ENCODE measurements at regions not wholly inside any gene's neighbourhood (a gene's known extent, or its start where the extent isn't known, plus 50 kb on each side); places are given as distances from the start of the nearest gene placed in this dataset.

DNA sequence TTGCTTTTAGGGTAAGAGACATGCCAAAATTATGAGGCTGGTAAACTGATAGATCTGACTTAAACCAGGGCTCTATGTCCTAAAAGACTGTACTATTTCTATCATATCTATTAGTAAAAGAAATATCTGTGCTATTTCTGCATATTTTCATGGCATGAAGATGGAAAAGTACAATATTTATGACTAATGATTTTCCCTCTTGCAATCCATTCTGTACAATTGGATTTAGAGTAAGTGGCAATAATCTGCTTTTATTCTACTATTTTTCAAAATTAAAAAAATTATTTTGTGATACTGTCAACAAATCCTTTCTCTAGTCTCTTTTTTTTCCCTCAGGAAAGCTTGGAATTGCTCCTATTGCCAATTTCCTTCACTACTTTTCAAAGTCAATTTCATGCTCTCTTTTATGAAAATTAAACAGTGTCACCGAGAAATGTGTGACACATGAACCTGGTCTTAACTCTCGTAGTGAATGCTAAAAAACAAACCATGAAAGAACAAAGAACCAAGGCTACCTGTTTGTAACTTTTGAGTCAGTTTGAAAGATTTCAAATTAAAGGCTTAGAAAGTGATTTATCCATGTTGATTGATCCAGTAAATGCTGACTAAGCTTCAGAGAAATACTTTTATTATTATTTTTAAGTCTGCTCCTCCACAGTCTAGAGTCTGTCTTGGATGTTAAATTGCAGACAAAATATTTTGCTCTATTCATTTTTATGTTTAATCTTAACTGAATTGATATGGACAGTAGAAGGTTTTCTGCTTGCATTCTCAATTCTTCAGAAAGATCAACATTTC lies 262.7 kb upstream of the CHRM2 start:
- POLR2A ChIA-PET, result no interaction called here
- Mint-ChIP-seq H3K27me3 (ENCODE audit: insufficient read depth, unreplicated experiment) (no peaks in the 10 kb centered on the region), H3K4me1 (ENCODE audit: low read depth, unreplicated experiment) (no peaks in the 10 kb centered on the region), H3K4me3 (ENCODE audit: unreplicated experiment) (no peak overlapping the region), H3K36me3 (ENCODE audit: insufficient read depth, unreplicated experiment) (no peaks in the 10 kb centered on the region), H3K27ac (ENCODE audit: unreplicated experiment) (no peak overlapping the region), H3K9me3 (ENCODE audit: unreplicated experiment) (no peaks in the 10 kb centered on the region)
- TF ChIP-seq CTCF (IDR thresholded peaks at IDR 0.05; ENCODE audit: insufficient read depth in 1 of 2, low read depth in 1 of 2, low read length in 1 of 2, severe bottlenecking in 1 of 2, unreplicated experiment in 1 of 2), result no peak
- Histone ChIP-seq H3K4me1 (no peaks in the 10 kb centered on the region), H3K27me3 (replicated peaks; ENCODE audit: control insufficient read depth, insufficient read depth, low read length) (no peaks in the 10 kb centered on the region), H3K36me3 (ENCODE audit: control insufficient read depth, insufficient read depth, low read length) (no peaks in the 10 kb centered on the region), H3K4me3 (ENCODE audit: low read depth, low read length) (no peak overlapping the region), H3K9me3 (no peaks in the 10 kb centered on the region)
- no peak for DNase-seq
- intact Hi-C loops (cut with micrococcal nuclease; ENCODE audit: unreplicated experiment), result no loop called here
- CTCF ChIA-PET, result no interaction called here
- BruUV-seq (replicated peaks), result no TSS peak

DNA sequence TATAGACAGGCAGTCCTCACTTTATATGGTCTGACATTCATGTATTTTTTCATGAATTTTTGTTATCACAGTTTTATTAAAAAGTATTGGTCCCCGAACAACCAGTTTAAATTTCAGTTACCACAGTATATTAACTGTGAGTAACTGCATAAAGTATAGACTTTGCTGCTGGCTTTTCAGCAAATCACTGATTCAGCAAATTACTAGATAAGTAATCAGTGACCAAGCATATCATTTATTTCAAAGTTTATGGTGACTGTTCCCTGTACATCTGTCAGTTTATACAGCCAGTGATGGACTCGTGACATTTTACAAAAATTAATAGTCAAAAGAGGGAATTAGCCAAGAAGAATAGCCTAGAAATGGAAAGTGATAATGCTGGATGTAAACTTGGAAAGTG lies 266.7 kb upstream of the CHRM2 start:
- Mint-ChIP-seq H3K4me1 (ENCODE audit: low read depth, unreplicated experiment) (no peaks in the 10 kb centered on the region), H3K27me3 (ENCODE audit: insufficient read depth, unreplicated experiment) (no peaks in the 10 kb centered on the region), H3K4me3 (ENCODE audit: unreplicated experiment) (no peak overlapping the region), H3K9me3 (ENCODE audit: unreplicated experiment) (no peaks in the 10 kb centered on the region), H3K27ac (ENCODE audit: unreplicated experiment) (no peak overlapping the region), H3K36me3 (ENCODE audit: insufficient read depth, unreplicated experiment) (no peaks in the 10 kb centered on the region)
- Histone ChIP-seq H3K9me3 (no peaks in the 10 kb centered on the region), H3K36me3 (ENCODE audit: control insufficient read depth, insufficient read depth, low read length) (no peaks in the 10 kb centered on the region), H3K4me3 (ENCODE audit: low read depth, low read length) (no peak overlapping the region), H3K4me1 (no peaks in the 10 kb centered on the region), H3K27me3 (replicated peaks; ENCODE audit: control insufficient read depth, insufficient read depth, low read length) (no peaks in the 10 kb centered on the region)
- BruUV-seq (replicated peaks), result no TSS peak
- POLR2A ChIA-PET, result no interaction called here
- DNase-seq, result no peak
- CTCF ChIA-PET, result no interaction called here
- intact Hi-C loops (cut with micrococcal nuclease; ENCODE audit: unreplicated experiment), result no loop called here
- no peak for TF ChIP-seq CTCF (IDR thresholded peaks at IDR 0.05; ENCODE audit: insufficient read depth in 1 of 2, low read depth in 1 of 2, low read length in 1 of 2, severe bottlenecking in 1 of 2, unreplicated experiment in 1 of 2)

GRCh38 chr7:136600475-136600874 lies 268.0 kb upstream of the CHRM2 start:
- H3K36me3 Mint-ChIP-seq (ENCODE audit: insufficient read depth, unreplicated experiment), result no peaks in the 10 kb centered on the region

More at GRCh38 chr7:136600475-136600874, 268.0 kb upstream of the CHRM2 start:
- Histone ChIP-seq H3K4me1 (no peaks in the 10 kb centered on the region), H3K27me3 (replicated peaks; ENCODE audit: control insufficient read depth, insufficient read depth, low read length) (no peaks in the 10 kb centered on the region), H3K4me3 (ENCODE audit: low read depth, low read length) (no peak overlapping the region), H3K36me3 (ENCODE audit: control insufficient read depth, insufficient read depth, low read length) (no peaks in the 10 kb centered on the region), H3K9me3 (no peaks in the 10 kb centered on the region)
- POLR2A ChIA-PET, result no interaction called here
- BruUV-seq (replicated peaks), result no TSS peak
- no peak for DNase-seq
- TF ChIP-seq CTCF (IDR thresholded peaks at IDR 0.05; ENCODE audit: insufficient read depth in 1 of 2, low read depth in 1 of 2, low read length in 1 of 2, severe bottlenecking in 1 of 2, unreplicated experiment in 1 of 2), result no peak
- intact Hi-C loops (cut with micrococcal nuclease; ENCODE audit: unreplicated experiment), result no loop called here
- H3K4me3 Mint-ChIP-seq (ENCODE audit: unreplicated experiment), result no peak overlapping the region
- H3K27ac Mint-ChIP-seq (ENCODE audit: unreplicated experiment), result no peak overlapping the region
- no peaks in the 10 kb centered on the region for H3K27me3 Mint-ChIP-seq (ENCODE audit: insufficient read depth, unreplicated experiment)
- CTCF ChIA-PET, result no interaction called here
- no peaks in the 10 kb centered on the region for H3K9me3 Mint-ChIP-seq (ENCODE audit: unreplicated experiment)
- no peaks in the 10 kb centered on the region for H3K4me1 Mint-ChIP-seq (ENCODE audit: low read depth, unreplicated experiment)
